A673 (cell line): ENCODE measurements at regions not wholly inside any gene's neighbourhood (a gene's known extent, or its start where the extent isn't known, plus 50 kb on each side); places are given as distances from the start of the nearest gene placed in this dataset.

ENCODE experiments used
- BruUV-seq: library from RNA; stranded (reverse); fragments of 400-500 nt; replicated peaks from 2 replicates; lab custom pipeline; 2021; lab: Mats Ljungman, UMichigan
- CTCF ChIA-PET: fragments of 300-600 bp; sonication (Branson Sonifier 250); formaldehyde crosslinking; loops from one replicate; lab custom pipeline; 2022; ENCODE audit warnings: antibody characterized with exemption; lab: Charles Lee
- POLR2A ChIA-PET: fragments of 300-600 bp; sonication (Branson Sonifier 250); formaldehyde crosslinking; loops from one replicate; lab custom pipeline; 2022; ENCODE audit warnings: antibody characterized with exemption; ENCODE audit not compliant: low non-redundant PET; lab: Charles Lee
- DNase-seq: peaks from one replicate; pipeline ENCODE4 v3.0.0-alpha.2; 2015; ENCODE audit warnings: low spot score
- H3K27ac ChIP-seq: fragments of 200-600 bp; sonication (generic); 2 replicates; pipeline ENCODE4 v1.5.1; 2016; ENCODE audit warnings: mixed run types, low read depth, mild to moderate bottlenecking, mixed read lengths, antibody characterized with exemption, low read length; ENCODE audit not compliant: poor library complexity, severe bottlenecking
- H3K27me3 ChIP-seq: fragments of 200-600 bp; sonication (generic); replicated peaks from 2 replicates; pipeline ENCODE4 v1.6.1; 2017; ENCODE audit warnings: mixed run types, low read depth, mild to moderate bottlenecking, mixed read lengths, antibody characterized with exemption, low read length; ENCODE audit not compliant: insufficient read depth, poor library complexity
- H3K36me3 ChIP-seq: fragments of 200-600 bp; sonication (generic); 2 replicates; pipeline ENCODE4 v1.6.1; 2016; ENCODE audit warnings: mixed run types, mild to moderate bottlenecking, mixed read lengths, antibody characterized with exemption, low read length; ENCODE audit not compliant: insufficient read depth, poor library complexity, severe bottlenecking
- H3K4me1 ChIP-seq: fragments of 200-600 bp; sonication (generic); 2 replicates; pipeline ENCODE4 v1.6.1; 2017; ENCODE audit warnings: mixed run types, mild to moderate bottlenecking, mixed read lengths, antibody characterized with exemption, low read length; ENCODE audit not compliant: insufficient read depth, poor library complexity, severe bottlenecking
- H3K4me3 ChIP-seq: fragments of 200-600 bp; sonication (generic); 2 replicates; pipeline ENCODE4 v1.5.1; 2016; ENCODE audit warnings: low read depth, mixed run types, mild to moderate bottlenecking, mixed read lengths, low read length; ENCODE audit not compliant: poor library complexity, severe bottlenecking
- H3K9me3 ChIP-seq: fragments of 200-600 bp; sonication (generic); 2 replicates; pipeline ENCODE4 v1.6.1; 2016; ENCODE audit warnings: mixed run types, low read depth, mild to moderate bottlenecking, mixed read lengths, antibody characterized with exemption, low read length; ENCODE audit not compliant: poor library complexity, severe bottlenecking
- CTCF ChIP-seq: fragments of 300-800, 200-600 bp; sonication (generic); conservative IDR thresholded peaks from 2 replicates; pipeline ENCODE4 v1.5.1; 2017; ENCODE audit warnings: low read depth, mild to moderate bottlenecking, antibody characterized with exemption, low read length, moderate library complexity, mixed read lengths
- EZH2 ChIP-seq: fragments of 200-600 bp; sonication (generic); IDR thresholded peaks from 2 replicates; pipeline ENCODE4 v1.6.1; 2017; ENCODE audit warnings: borderline replicate concordance, low read depth, mild to moderate bottlenecking, mixed read lengths, antibody characterized with exemption, low read length; ENCODE audit not compliant: poor library complexity, severe bottlenecking
- intact Hi-C: fragments of 100-400 bp; cut with micrococcal nuclease; formaldehyde crosslinking; loops from one replicate; pipeline ENCODE4 v1.10.0; 2022; ENCODE audit not compliant: unreplicated experiment

GRCh38 chr12:86787419-86787818 lies 531.2 kb upstream of the MGAT4C start:
- Histone ChIP-seq H3K27me3 (no peaks in the 10 kb centered on the region), H3K36me3 (no peaks in the 10 kb centered on the region), H3K27ac (no peak overlapping the region), H3K9me3 (no peaks in the 10 kb centered on the region), H3K4me3 (no peak overlapping the region), H3K4me1 (no peaks in the 10 kb centered on the region)
- intact Hi-C loops, result no loop called here
- ChIA-PET CTCF (no interaction called here), POLR2A (no interaction called here)
- TF ChIP-seq EZH2 (no peak), CTCF (no peak)
- BruUV-seq, result no TSS peak
- DNase-seq, result no peak

- Histone ChIP-seq H3K9me3 (no peaks in the 10 kb centered on the region), H3K27ac (no peak overlapping the region), H3K27me3 (no peaks in the 10 kb centered on the region), H3K4me1 (no peaks in the 10 kb centered on the region), H3K4me3 (no peak overlapping the region), H3K36me3 (no peaks in the 10 kb centered on the region)
- BruUV-seq, result no TSS peak
- TF ChIP-seq CTCF (no peak), EZH2 (no peak)
- DNase-seq, result no peak
- intact Hi-C loops, result no loop called here
- ChIA-PET POLR2A (no interaction called here), CTCF (no interaction called here)
These were observed 521.1 kb upstream of the MGAT4C start for GRCh38 chr12:86777325-86777724.

GRCh38 chr12:86774841-86775388 lies 518.7 kb upstream of the MGAT4C start:
- ChIA-PET CTCF (no interaction called here), POLR2A (no interaction called here)
- no peaks in the 10 kb centered on the region for H3K9me3 ChIP-seq
- no peaks in the 10 kb centered on the region for H3K27me3 ChIP-seq
- intact Hi-C loops, result no loop called here
- H3K4me3 ChIP-seq, result no peak overlapping the region
- no peaks in the 10 kb centered on the region for H3K36me3 ChIP-seq
- no TSS peak for BruUV-seq
- no peak for TF ChIP-seq EZH2
- TF ChIP-seq CTCF, result no peak
- H3K4me1 ChIP-seq, result no peaks in the 10 kb centered on the region
- DNase-seq, result no peak
- no peak overlapping the region for H3K27ac ChIP-seq
